ENCODE measurements at regions not wholly inside any gene's neighbourhood (a gene's known extent, or its start where the extent isn't known, plus 50 kb on each side); places are given as distances from the start of the nearest gene placed in this dataset.

- no peak for TF ChIP-seq POLR2AphosphoS5 (IDR thresholded peaks at IDR 0.05)
- TF ChIP-seq CTCF (IDR thresholded peaks at IDR 0.05), result no peak
- no peak for TF ChIP-seq POLR2A (IDR thresholded peaks at IDR 0.05)
- no peak for TF ChIP-seq EP300 (IDR thresholded peaks at IDR 0.05)
- Histone ChIP-seq H3K27ac (no peak overlapping the region), H3K4me1 (no peaks in the 10 kb centered on the region), H3K36me3 (no peaks in the 10 kb centered on the region), H3K9me3 (no peaks in the 10 kb centered on the region), H3K27me3 (no peaks in the 10 kb centered on the region), H3K4me3 (no peak overlapping the region)
- 83% methylated on average over 4 of the region's 4 CpGs for WGBS
- DNase-seq (ENCODE audit: low spot score in 2 of 2), result no peak
Measured at GRCh38 chr13:56700324-56700723, 440.4 kb upstream of the PRR20A start.

GRCh38 chr13:56706485-56706884 is 434.2 kb upstream of the PRR20A start:
- H3K9me3 ChIP-seq, result no peaks in the 10 kb centered on the region
- no peaks in the 10 kb centered on the region for H3K4me1 ChIP-seq
- no peak for DNase-seq (ENCODE audit: low spot score in 2 of 2)
- TF ChIP-seq POLR2A (IDR thresholded peaks at IDR 0.05) (no peak), CTCF (IDR thresholded peaks at IDR 0.05) (no peak), EP300 (IDR thresholded peaks at IDR 0.05) (no peak), POLR2AphosphoS5 (IDR thresholded peaks at IDR 0.05) (no peak)
- H3K4me3 ChIP-seq, result no peak overlapping the region
- 46% methylated on average over 2 of the region's 2 CpGs for WGBS
- H3K36me3 ChIP-seq, result no peaks in the 10 kb centered on the region
- no peaks in the 10 kb centered on the region for H3K27me3 ChIP-seq
- H3K27ac ChIP-seq, result no peak overlapping the region

GRCh38 chr13:56713656-56714055 is 427.1 kb upstream of the PRR20A start:
- Histone ChIP-seq H3K27ac (no peak overlapping the region), H3K27me3 (no peaks in the 10 kb centered on the region), H3K36me3 (no peaks in the 10 kb centered on the region), H3K4me3 (no peak overlapping the region), H3K4me1 (no peaks in the 10 kb centered on the region), H3K9me3 (no peaks in the 10 kb centered on the region)
- no peak for TF ChIP-seq CTCF (IDR thresholded peaks at IDR 0.05)
- no peak for TF ChIP-seq POLR2AphosphoS5 (IDR thresholded peaks at IDR 0.05)
- no peak for TF ChIP-seq POLR2A (IDR thresholded peaks at IDR 0.05)
- no peak for TF ChIP-seq EP300 (IDR thresholded peaks at IDR 0.05)
- DNase-seq (ENCODE audit: low spot score in 2 of 2), result no peak
- WGBS, result 86% methylated on average over 2 of the region's 2 CpGs

- H3K27me3 ChIP-seq, result no peaks in the 10 kb centered on the region
- H3K36me3 ChIP-seq, result no peaks in the 10 kb centered on the region
- no peak overlapping the region for H3K27ac ChIP-seq
- H3K9me3 ChIP-seq, result no peaks in the 10 kb centered on the region
- no peak for DNase-seq (ENCODE audit: low spot score in 2 of 2)
- 68% methylated on average over 1 of the region's 1 CpG for WGBS
- H3K4me3 ChIP-seq, result no peak overlapping the region
- H3K4me1 ChIP-seq, result no peaks in the 10 kb centered on the region
- no peak for TF ChIP-seq POLR2AphosphoS5 (IDR thresholded peaks at IDR 0.05)
- TF ChIP-seq EP300 (IDR thresholded peaks at IDR 0.05), result no peak
- no peak for TF ChIP-seq POLR2A (IDR thresholded peaks at IDR 0.05)
- no peak for TF ChIP-seq CTCF (IDR thresholded peaks at IDR 0.05)
Measured at GRCh38 chr13:56718791-56719190, 421.9 kb upstream of the PRR20A start.

- WGBS, result 35% methylated on average over 1 of the region's 1 CpG
- no peak for TF ChIP-seq CTCF (IDR thresholded peaks at IDR 0.05)
- TF ChIP-seq EP300 (IDR thresholded peaks at IDR 0.05), result no peak
- TF ChIP-seq POLR2A (IDR thresholded peaks at IDR 0.05), result no peak
- TF ChIP-seq POLR2AphosphoS5 (IDR thresholded peaks at IDR 0.05), result no peak
- no peaks in the 10 kb centered on the region for H3K36me3 ChIP-seq
- no peak for DNase-seq (ENCODE audit: low spot score in 2 of 2)
- no peaks in the 10 kb centered on the region for H3K9me3 ChIP-seq
- H3K4me1 ChIP-seq, result no peaks in the 10 kb centered on the region
- no peaks in the 10 kb centered on the region for H3K27me3 ChIP-seq
- H3K27ac ChIP-seq, result no peak overlapping the region
- H3K4me3 ChIP-seq, result no peak overlapping the region
Measured at GRCh38 chr13:56720841-56721240, 419.9 kb upstream of the PRR20A start.

Measured in suprapubic skin (tissue), 4 donors.